GM23338 (cell line): ENCODE measurements at regions not wholly inside any gene's neighbourhood (a gene's known extent, or its start where the extent isn't known, plus 50 kb on each side); places are given as distances from the start of the nearest gene placed in this dataset.

Source experiments
- ATAC-seq: fragments of 200-7000 bp; cut with Tn5 transposase; 3 replicates; pipeline ENCODE4 v1.9.1; 2020
- DNase-seq: peaks from one replicate; pipeline ENCODE4 v3.0.0-alpha.2; 2015; ENCODE audit warnings: low spot score
- H2AFZ ChIP-seq: fragments of 200-600 bp; sonication (generic); 2 replicates; pipeline ENCODE4 v1.8.0; 2016; ENCODE audit warnings: antibody characterized with exemption, mild to moderate bottlenecking, moderate library complexity
- H3F3A ChIP-seq: fragments of 200-600 bp; sonication (generic); replicated peaks from 2 replicates; pipeline ENCODE4 v1.8.0; 2017; ENCODE audit warnings: antibody characterized with exemption, mixed run types, low read depth
- H3K27ac ChIP-seq: fragments of 200-600 bp; sonication (generic); 2 replicates; pipeline ENCODE4 v1.6.1; 2016; ENCODE audit warnings: low read depth
- H3K27me3 ChIP-seq: fragments of 200-600 bp; sonication (generic); 2 replicates; pipeline ENCODE4 v1.8.0; 2016; ENCODE audit warnings: mild to moderate bottlenecking, mixed run types, moderate library complexity; ENCODE audit not compliant: insufficient read depth
- H3K36me3 ChIP-seq: fragments of 200-600 bp; sonication (generic); 2 replicates; pipeline ENCODE4 v1.8.0; 2016; ENCODE audit warnings: mild to moderate bottlenecking; ENCODE audit not compliant: insufficient read depth
- H3K4me1 ChIP-seq: fragments of 200-600 bp; sonication (generic); 2 replicates; pipeline ENCODE4 v1.8.0; 2016; ENCODE audit warnings: mild to moderate bottlenecking, moderate library complexity; ENCODE audit not compliant: insufficient read depth
- H3K4me2 ChIP-seq: fragments of 200-600 bp; sonication (generic); 2 replicates; pipeline ENCODE4 v1.7.1; 2017; ENCODE audit warnings: mixed run types
- H3K4me3 ChIP-seq: fragments of 200-600 bp; sonication (generic); 2 replicates; pipeline ENCODE4 v1.6.1; 2016; ENCODE audit warnings: mixed run types
- H3K79me2 ChIP-seq: fragments of 200-600 bp; sonication (generic); replicated peaks from 2 replicates; pipeline ENCODE4 v1.8.0; 2017; ENCODE audit warnings: mild to moderate bottlenecking; ENCODE audit not compliant: insufficient read depth
- H3K9me2 ChIP-seq: fragments of 200-600 bp; sonication (generic); 2 replicates; pipeline ENCODE4 v1.8.0; 2017; ENCODE audit not compliant: insufficient read depth
- H4K20me1 ChIP-seq: fragments of 200-600 bp; sonication (generic); replicated peaks from 2 replicates; pipeline ENCODE4 v1.8.0; 2017; ENCODE audit warnings: mild to moderate bottlenecking; ENCODE audit not compliant: insufficient read depth
- H3K27ac Mint-ChIP-seq: 2 replicates; pipeline ENCODE4 v1.8.0; 2020; ENCODE audit warnings: inconsistent platforms, mild to moderate bottlenecking, moderate library complexity, mixed read lengths
- H3K27me3 Mint-ChIP-seq: 3 replicates; pipeline ENCODE4 v1.8.0; 2022; ENCODE audit warnings: low read depth, mild to moderate bottlenecking, moderate library complexity, mixed read lengths, inconsistent platforms; ENCODE audit not compliant: insufficient read depth, poor library complexity
- H3K36me3 Mint-ChIP-seq: 3 replicates; pipeline ENCODE4 v1.8.0; 2021; ENCODE audit warnings: low read depth, mild to moderate bottlenecking, inconsistent platforms, moderate library complexity, mixed read lengths
- H3K4me1 Mint-ChIP-seq: 3 replicates; pipeline ENCODE4 v1.8.0; 2020; ENCODE audit warnings: mild to moderate bottlenecking, inconsistent platforms, mixed read lengths
- H3K4me3 Mint-ChIP-seq: 3 replicates; pipeline ENCODE4 v1.8.0; 2021; ENCODE audit warnings: moderate library complexity, mild to moderate bottlenecking, inconsistent platforms, mixed read lengths
- H3K9me3 Mint-ChIP-seq: 3 replicates; pipeline ENCODE4 v1.8.0; 2020; ENCODE audit warnings: moderate library complexity, mild to moderate bottlenecking, inconsistent platforms, mixed read lengths
- CREB1 ChIP-seq: fragments of 250-450 bp; sonication (Bioruptor Pico); IDR thresholded peaks from 2 replicates; pipeline ENCODE4 v1.5.0; 2020; ENCODE audit warnings: low read depth, mild to moderate bottlenecking, moderate library complexity
- ETS1 ChIP-seq: IDR thresholded peaks from 2 replicates; pipeline ENCODE4 v1.6.1; 2016; ENCODE audit warnings: antibody characterized with exemption
- EZH2 ChIP-seq: fragments of 200-600 bp; sonication (generic); IDR thresholded peaks from one replicate; pipeline ENCODE4 v1.8.0; 2017; ENCODE audit warnings: antibody characterized with exemption, mild to moderate bottlenecking, low read depth; ENCODE audit not compliant: unreplicated experiment
- EZH2phosphoT487 ChIP-seq: fragments of 200-600 bp; sonication (generic); IDR thresholded peaks from one replicate; pipeline ENCODE4 v1.8.1; 2018; ENCODE audit warnings: antibody characterized with exemption; ENCODE audit not compliant: unreplicated experiment
- JUNB ChIP-seq: IDR thresholded peaks from one replicate; pipeline ENCODE4 v1.6.1; 2016; ENCODE audit warnings: antibody characterized with exemption; ENCODE audit not compliant: unreplicated experiment
- NANOG ChIP-seq: IDR thresholded peaks from 2 replicates; pipeline ENCODE4 v1.6.1; 2016; ENCODE audit warnings: antibody characterized with exemption, borderline replicate concordance
- POLR2AphosphoS5 ChIP-seq: IDR thresholded peaks from 2 replicates; pipeline ENCODE4 v1.6.1; 2016; ENCODE audit warnings: antibody characterized with exemption, low read depth
- REST ChIP-seq: IDR thresholded peaks from one replicate; pipeline ENCODE4 v1.6.1; 2018; ENCODE audit warnings: antibody characterized with exemption; ENCODE audit not compliant: unreplicated experiment
- STAT1 ChIP-seq: IDR thresholded peaks from one replicate; pipeline ENCODE4 v1.6.1; 2016; ENCODE audit warnings: antibody characterized with exemption; ENCODE audit not compliant: unreplicated experiment
- ZNF114 ChIP-seq: fragments of 250-450 bp; sonication (Bioruptor Pico); IDR thresholded peaks from 2 replicates; pipeline ENCODE4 v1.5.0; 2020; ENCODE audit warnings: mild to moderate bottlenecking, moderate library complexity
- ZNF331 ChIP-seq: fragments of 250-450 bp; sonication (Bioruptor Pico); IDR thresholded peaks from 2 replicates; pipeline ENCODE4 v1.5.0; 2020; ENCODE audit warnings: low read depth, mild to moderate bottlenecking, moderate library complexity

GRCh38 chr4:111699165-111699564 is 446.1 kb upstream of the FAM241A start:
- Mint-ChIP-seq H3K27ac (no peak overlapping the region), H3K9me3 (no peaks in the 10 kb centered on the region)
- H4K20me1 ChIP-seq = no peaks in the 10 kb centered on the region

GRCh38 chr4:111701102-111701501 is 444.2 kb upstream of the FAM241A start:
- H3K4me1 Mint-ChIP-seq = no peaks in the 10 kb centered on the region
- no peaks in the 10 kb centered on the region for H3K9me2 ChIP-seq
- no peak overlapping the region for H3K27ac ChIP-seq
- no peak overlapping the region for H2AFZ ChIP-seq
- H3K4me2 ChIP-seq = no peak overlapping the region
- ATAC-seq (no peak), DNase-seq (no peak)
- H3K27ac Mint-ChIP-seq = no peak overlapping the region
- no peaks in the 10 kb centered on the region for H3F3A ChIP-seq
- H4K20me1 ChIP-seq = no peaks in the 10 kb centered on the region
- H3K36me3 ChIP-seq = no peaks in the 10 kb centered on the region
- H3K4me1 ChIP-seq = no peaks in the 10 kb centered on the region
- no peaks in the 10 kb centered on the region for H3K36me3 Mint-ChIP-seq
- H3K27me3 ChIP-seq = no peaks in the 10 kb centered on the region
- no peak overlapping the region for H3K4me3 ChIP-seq
- H3K79me2 ChIP-seq = no peaks in the 10 kb centered on the region
- H3K9me3 Mint-ChIP-seq = no peaks in the 10 kb centered on the region
- H3K27me3 Mint-ChIP-seq = no peaks in the 10 kb centered on the region
- no peak overlapping the region for H3K4me3 Mint-ChIP-seq
- no peak for TF ChIP-seq STAT1
- TF ChIP-seq ZNF331 (CRISPR knock-in tag) = no peak
- no peak for TF ChIP-seq ZNF114 (CRISPR knock-in tag)
- TF ChIP-seq CREB1 (CRISPR knock-in tag) = no peak
- no peak for TF ChIP-seq ETS1
- no peak for TF ChIP-seq JUNB
- TF ChIP-seq POLR2AphosphoS5 = no peak
- TF ChIP-seq NANOG = no peak

More at GRCh38 chr4:111699165-111699564, 446.1 kb upstream of the FAM241A start:
- Histone ChIP-seq H3K4me1 (no peaks in the 10 kb centered on the region), H3K4me2 (no peak overlapping the region), H3K79me2 (no peaks in the 10 kb centered on the region), H3K36me3 (no peaks in the 10 kb centered on the region), H3K27me3 (no peaks in the 10 kb centered on the region), H3F3A (no peaks in the 10 kb centered on the region), H3K27ac (no peak overlapping the region), H3K4me3 (no peak overlapping the region), H2AFZ (no peak overlapping the region), H3K9me2 (no peaks in the 10 kb centered on the region)
- Mint-ChIP-seq H3K27me3 (no peaks in the 10 kb centered on the region), H3K4me3 (no peak overlapping the region), H3K36me3 (no peaks in the 10 kb centered on the region), H3K4me1 (no peaks in the 10 kb centered on the region)
- TF ChIP-seq EZH2phosphoT487 (no peak), STAT1 (no peak), CREB1 (CRISPR knock-in tag) (no peak), EZH2 (no peak), ZNF331 (CRISPR knock-in tag) (no peak), NANOG (no peak), REST (no peak)
- no peak for ATAC-seq
- DNase-seq = no peak
